ENCODE measurements at regions not wholly inside any gene's neighbourhood (a gene's known extent, or its start where the extent isn't known, plus 50 kb on each side); places are given as distances from the start of the nearest gene placed in this dataset.

GRCh38 chr3:168338161-168338560 lies 242.4 kb upstream of the GOLIM4 start:
- no peaks in the 10 kb centered on the region for H3K9me3 ChIP-seq (ENCODE audit: control insufficient read depth, insufficient read depth, low read length)
- WGBS, 2 experiments (ENCODE audit: extremely low coverage in 2 of 2, insufficient read length in 1 of 2): no CpG with 5 or more reads among the region's 1 CpG
- no peak overlapping the region for H4K91ac ChIP-seq (ENCODE audit: insufficient read depth, low read depth, low read length)
- ATAC-seq (ENCODE audit: low read depth) (no peak), DNase-seq (no peak)
- H3K56ac ChIP-seq (ENCODE audit: extremely low read depth, insufficient read depth, low read length): no peak overlapping the region
- H3K9me1 ChIP-seq (ENCODE audit: insufficient read depth, low read length): peaks cover 7% of the 10 kb centered on the region; the same call in 1 of the 2 replicates
- intact Hi-C loops (cut with micrococcal nuclease): no loop called here
- H2AK9ac ChIP-seq (replicated peaks; ENCODE audit: low read depth, low read length, poor library complexity): no peak overlapping the region
- no peak overlapping the region for H2BK15ac ChIP-seq (ENCODE audit: low read depth, low read length)
- no peak overlapping the region for H2AFZ ChIP-seq (replicated peaks; ENCODE audit: low read length, poor library complexity)
- TF ChIP-seq CTCF (conservative IDR thresholded peaks at IDR 0.05; ENCODE audit: low read depth, low read length) (no peak), USF2 (IDR thresholded peaks at IDR 0.05; ENCODE audit: low read depth, low read length) (no peak), CHD1 (IDR thresholded peaks at IDR 0.05; ENCODE audit: low read depth, low read length) (no peak), NFE2L2 (IDR thresholded peaks at IDR 0.05; ENCODE audit: low read depth, low read length) (no peak), RCOR1 (IDR thresholded peaks at IDR 0.05; ENCODE audit: insufficient replicate concordance, low read length) (no peak), MAFK (IDR thresholded peaks at IDR 0.05; ENCODE audit: low read depth, low read length) (no peak), RFX5 (IDR thresholded peaks at IDR 0.05; ENCODE audit: low read depth, low read length) (no peak), SMC3 (IDR thresholded peaks at IDR 0.05; ENCODE audit: low read depth, low read length) (no peak), ELK1 (IDR thresholded peaks at IDR 0.05; ENCODE audit: borderline replicate concordance, low read depth, low read length) (no peak), MAZ (IDR thresholded peaks at IDR 0.05; ENCODE audit: borderline replicate concordance, low read depth, low read length) (no peak), POLR2A (IDR thresholded peaks at IDR 0.05; ENCODE audit: low read depth, low read length) (no peak), RAD21 (IDR thresholded peaks at IDR 0.05; ENCODE audit: low read length) (no peak), CEBPB (IDR thresholded peaks at IDR 0.05; ENCODE audit: low read depth, low read length) (no peak), BHLHE40 (IDR thresholded peaks at IDR 0.05; ENCODE audit: low read depth, low read length) (no peak), MXI1 (IDR thresholded peaks at IDR 0.05; ENCODE audit: borderline replicate concordance, low read depth, low read length) (no peak), FOS (IDR thresholded peaks at IDR 0.05; ENCODE audit: low read depth, low read length) (no peak)
- in situ Hi-C loops (cut with MboI; ENCODE audit: low sequenced_read_pairs): no loop called here
- H2BK20ac ChIP-seq (ENCODE audit: low read depth, low read length): no peak overlapping the region
- no peak overlapping the region for H4K5ac ChIP-seq (ENCODE audit: low read depth, low read length)
- H3K4ac ChIP-seq (ENCODE audit: low read depth, low read length): no peak overlapping the region
- no peak overlapping the region for H3K9ac ChIP-seq (ENCODE audit: low read depth, low read length)
- no peaks in the 10 kb centered on the region for H4K20me1 ChIP-seq (ENCODE audit: insufficient read depth, low read length)
- no peak overlapping the region for H4K8ac ChIP-seq (ENCODE audit: low read depth in 2 of 2, low read length in 2 of 2)
- no peak overlapping the region for H3K27ac ChIP-seq (ENCODE audit: insufficient read depth, low read length)
- peaks cover 11% of the 10 kb centered on the region for H3K4me1 ChIP-seq (ENCODE audit: control insufficient read depth, insufficient read depth, low read length)
- dilution Hi-C loops (cut with HindIII; ENCODE audit: low sequenced_read_pairs, unreplicated experiment): no loop called here
- no TSS peak for BruUV-seq (replicated peaks)
- H3K27me3 ChIP-seq (ENCODE audit: control insufficient read depth, insufficient read depth, low read length): no peaks in the 10 kb centered on the region
- H2BK5ac ChIP-seq (ENCODE audit: low read depth, low read length, poor library complexity, severe bottlenecking): no peak overlapping the region
- H3K23ac ChIP-seq (ENCODE audit: low read depth, low read length): no peak overlapping the region
- CTCF ChIA-PET: no interaction called here
- no peak overlapping the region for H2BK120ac ChIP-seq (ENCODE audit: low read depth, low read length)
- no peaks in the 10 kb centered on the region for H3K79me1 ChIP-seq (ENCODE audit: low read depth in 1 of 2, low read length in 2 of 2)
- POLR2A ChIA-PET (ENCODE audit: unreplicated experiment): no interaction called here
- H3K14ac ChIP-seq (replicated peaks; ENCODE audit: low read depth, low read length): no peak overlapping the region
- H3K4me2 ChIP-seq (ENCODE audit: low read depth, low read length): no peak overlapping the region
- H3K18ac ChIP-seq (ENCODE audit: low read depth, low read length): no peak overlapping the region
- H3K4me3 ChIP-seq (ENCODE audit: insufficient read depth, low read depth, low read length): no peak overlapping the region
- no peaks in the 10 kb centered on the region for H3K36me3 ChIP-seq (ENCODE audit: control insufficient read depth, insufficient read depth, low read length)
- no peak overlapping the region for H2AK5ac ChIP-seq (ENCODE audit: low read depth, low read length)
